Stomach (tissue), 8 donors: ENCODE measurements at regions not wholly inside any gene's neighbourhood (a gene's known extent, or its start where the extent isn't known, plus 50 kb on each side); places are given as distances from the start of the nearest gene placed in this dataset.

Source experiments
- DNase-seq, 2 donors: peaks; one replicate each; pipeline versions ENCODE4 v3.0.0 to v3.0.0-alpha.2; 2013 to 2019
- H3K27ac ChIP-seq, 5 donors: fragments of 200-600 bp in 4 of 5; sonication (generic) in 4 of 5; one replicate each; pipeline ENCODE4 v1.5.1; 2013 to 2019; ENCODE audit warnings: mild to moderate bottlenecking in 1 of 5, moderate library complexity in 1 of 5
- H3K27me3 ChIP-seq, 3 donors: fragments of 200-600 bp; sonication (generic); one replicate each; pipeline ENCODE4 v1.5.1; 2017 to 2019; ENCODE audit warnings: mixed run types in 1 of 3
- H3K36me3 ChIP-seq, 4 donors: fragments of 200-600 bp; sonication (generic); 1 replicate in 3 of 4; 2 replicates in 1 of 4; pipeline ENCODE4 v1.5.1; 2016 to 2019
- H3K4me1 ChIP-seq, 4 donors: fragments of 200-600 bp; sonication (generic); one replicate each; pipeline ENCODE4 v1.5.1; 2016 to 2019
- H3K4me3 ChIP-seq, 4 donors: fragments of 200-600 bp; sonication (generic) in 3 of 4; one replicate each; pipeline ENCODE4 v1.5.1; 2016 to 2019; ENCODE audit warnings: mild to moderate bottlenecking in 1 of 4
- H3K9me3 ChIP-seq, 4 donors: fragments of 200-600 bp; sonication (generic); one replicate each; pipeline ENCODE4 v1.5.1; 2016 to 2019
- CTCF ChIP-seq, 7 experiments: fragments of 450-650 bp in 4 of 7; fragments of 200-600 bp in 3 of 7; sonication (generic) in 3 of 7; IDR thresholded peaks; one replicate each; pipeline ENCODE4 v1.5.1; 2016 to 2019; ENCODE audit warnings: antibody characterized with exemption in 7 of 7, control low read depth in 2 of 7, mild to moderate bottlenecking in 1 of 7
- EP300 ChIP-seq: sonication (generic); formaldehyde crosslinking; IDR thresholded peaks from one replicate; pipeline ENCODE4 v1.6.1; 2017; ENCODE audit warnings: antibody characterized with exemption
- POLR2A ChIP-seq, 4 donors: fragments of 450-650 bp; IDR thresholded peaks; one replicate each; pipeline ENCODE4 v1.6.1; 2016; ENCODE audit warnings: antibody characterized with exemption in 4 of 4, control low read depth in 2 of 4, mild to moderate bottlenecking in 1 of 4, moderate library complexity in 1 of 4
- POLR2AphosphoS5 ChIP-seq, 3 donors: sonication (generic); formaldehyde crosslinking; IDR thresholded peaks; one replicate each; pipeline ENCODE4 v1.6.1; 2016; ENCODE audit warnings: antibody characterized with exemption in 3 of 3
- WGBS, 5 donors: extraction: QIAGEN DNeasy Blood & Tissue Kit in 3 of 5; methylation state at CpG; one replicate each; pipeline versions ENCODE4 v1.1.5 to v1.1.7; 2013 to 2018; 5-methylcytosine and 5-hydroxymethylcytosine counted together
- intact Hi-C: fragments of 100-400 bp; cut with DNase I; formaldehyde crosslinking; loops from one replicate; pipeline ENCODE4 v1.15.1; 2023; ENCODE audit warnings: low total_unique reads
- donor health status: healthy with polysubstance abuse.
- donor health status: Bipolar disorder and iron deficiency.
- donor health status: healthy.

DNA sequence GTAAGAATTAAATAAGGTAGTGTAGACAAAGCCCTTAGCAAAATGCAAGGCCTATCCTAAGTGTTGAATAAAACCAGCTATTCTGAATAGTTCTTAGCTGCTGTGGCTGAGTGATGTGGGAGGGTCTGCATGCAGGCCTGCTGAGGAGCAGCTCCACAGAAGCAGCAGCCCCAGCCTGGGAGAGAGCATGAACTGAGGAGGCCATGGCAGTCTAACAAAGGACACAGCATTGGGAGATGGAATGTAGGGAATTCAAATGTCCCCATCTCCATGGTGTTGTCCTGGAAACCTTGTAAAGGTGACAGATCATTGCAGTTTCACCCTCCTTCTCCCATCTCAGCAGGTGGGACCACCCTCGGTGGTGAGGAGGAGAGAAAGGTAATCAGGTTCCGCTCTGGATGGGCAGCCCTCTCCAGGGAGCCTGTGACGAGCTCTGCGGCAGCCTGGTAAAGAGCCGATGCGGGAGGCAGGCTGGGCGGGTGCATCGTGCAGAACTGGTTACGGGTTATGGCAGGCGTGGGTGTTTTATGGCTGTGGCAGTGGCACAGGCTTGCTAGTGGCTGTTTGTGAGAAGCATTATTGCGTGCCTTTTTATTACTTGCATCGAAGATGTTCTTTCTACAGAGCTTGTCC lies 199.9 kb upstream of the GLRA1 start:
- no peak for DNase-seq
- H3K9me3 ChIP-seq = no peaks in the 10 kb centered on the region
- H3K4me3 ChIP-seq = no peak overlapping the region
- no peak overlapping the region for H3K27ac ChIP-seq
- intact Hi-C loops = no loop called here
- WGBS, 5 donors = 76 to 87% (median 85%) methylated on average over 12 of the region's 12 CpGs
- no peaks in the 10 kb centered on the region for H3K36me3 ChIP-seq
- H3K27me3 ChIP-seq = no peaks in the 10 kb centered on the region
- no peak for TF ChIP-seq EP300
- TF ChIP-seq POLR2A (IDR thresholded peaks at IDR 0.05) = no peak
- TF ChIP-seq POLR2AphosphoS5 (IDR thresholded peaks at IDR 0.05) = no peak
- no peak for TF ChIP-seq CTCF (IDR thresholded peaks at IDR 0.05)
- H3K4me1 ChIP-seq = no peaks in the 10 kb centered on the region

DNA sequence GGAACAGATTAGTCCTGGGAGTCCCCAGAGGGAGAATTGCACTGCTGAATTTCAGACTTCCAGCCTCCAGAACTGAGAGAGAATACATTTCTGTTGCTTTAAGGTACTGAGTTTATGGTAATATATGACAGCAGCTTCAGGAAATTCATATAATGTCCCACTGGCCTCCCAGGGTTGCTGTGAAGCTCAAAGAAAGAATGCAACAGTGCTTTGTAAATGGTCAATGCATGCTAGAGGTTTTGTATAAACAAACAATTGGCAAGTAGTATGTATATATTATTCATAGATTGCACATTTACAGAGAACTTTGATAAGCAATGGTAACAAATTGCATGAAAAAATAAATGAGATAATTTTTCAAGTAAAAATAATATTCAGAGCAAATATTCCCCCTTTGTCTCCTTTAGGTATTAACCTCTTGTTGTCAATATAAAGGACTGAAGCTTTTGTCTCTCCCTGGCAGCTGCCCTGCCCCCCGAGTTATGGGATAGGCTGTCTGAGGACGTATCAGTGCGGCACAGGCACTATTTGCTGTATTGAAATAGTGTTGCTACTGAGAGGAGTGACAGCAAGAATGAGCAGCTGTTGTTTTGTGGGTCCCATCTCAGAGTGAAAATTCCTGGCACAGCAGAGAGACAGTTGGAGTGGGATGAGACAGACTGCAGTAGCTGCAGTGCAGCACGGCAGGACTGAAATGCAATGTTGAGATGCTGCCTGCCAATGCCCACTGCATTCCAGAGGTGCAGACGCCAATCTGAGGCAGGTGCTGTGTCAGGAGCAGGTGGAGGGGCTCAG lies 194.2 kb upstream of the GLRA1 start:
- DNase-seq = no peak
- intact Hi-C loops = no loop called here
- TF ChIP-seq CTCF (IDR thresholded peaks at IDR 0.05) = no peak
- no peak for TF ChIP-seq POLR2A (IDR thresholded peaks at IDR 0.05)
- Histone ChIP-seq H3K4me1 (no peaks in the 10 kb centered on the region), H3K4me3 (no peak overlapping the region), H3K9me3 (peaks cover 0 to 3% (median 0%) of the 10 kb centered on the region in 4 donors), H3K27me3 (no peaks in the 10 kb centered on the region), H3K27ac (no peak overlapping the region), H3K36me3 (no peaks in the 10 kb centered on the region)
- 30 to 47% (median 35%) methylated on average over 5 of the region's 5 CpGs for WGBS, 5 donors

DNA sequence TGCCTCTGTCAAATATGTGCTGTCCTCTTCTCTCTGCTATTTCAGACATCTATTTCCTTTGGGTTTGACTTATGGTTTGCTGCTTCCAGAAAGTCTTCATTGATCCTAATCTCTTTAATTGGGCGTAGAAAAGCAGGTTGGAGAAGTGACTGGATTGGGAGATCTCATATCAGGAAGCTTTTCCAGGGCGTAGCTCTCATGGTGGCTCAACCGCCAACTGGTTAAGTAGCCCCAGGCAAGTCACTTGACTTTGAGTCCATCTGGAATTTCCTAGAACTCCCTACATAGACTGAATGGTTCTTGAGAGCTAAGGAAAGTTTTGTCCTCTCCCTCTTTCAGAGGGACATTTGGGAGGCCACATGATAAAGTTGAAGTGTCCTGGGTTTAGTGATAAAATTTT lies 192.3 kb upstream of the GLRA1 start:
- H3K36me3 ChIP-seq = no peaks in the 10 kb centered on the region
- H3K4me3 ChIP-seq = no peak overlapping the region
- peaks cover 0 to 3% (median 0%) of the 10 kb centered on the region in 4 donors for H3K9me3 ChIP-seq
- no peak for TF ChIP-seq POLR2A (IDR thresholded peaks at IDR 0.05)
- no peak for TF ChIP-seq POLR2AphosphoS5 (IDR thresholded peaks at IDR 0.05)
- TF ChIP-seq EP300 = no peak
- TF ChIP-seq CTCF (IDR thresholded peaks at IDR 0.05) = no peak
- WGBS, 5 donors = 76 to 94% (median 86%) methylated on average over 3 of the region's 3 CpGs
- intact Hi-C loops = no loop called here
- no peaks in the 10 kb centered on the region for H3K27me3 ChIP-seq
- H3K27ac ChIP-seq = no peak overlapping the region
- DNase-seq = no peak
- H3K4me1 ChIP-seq = no peaks in the 10 kb centered on the region

DNA sequence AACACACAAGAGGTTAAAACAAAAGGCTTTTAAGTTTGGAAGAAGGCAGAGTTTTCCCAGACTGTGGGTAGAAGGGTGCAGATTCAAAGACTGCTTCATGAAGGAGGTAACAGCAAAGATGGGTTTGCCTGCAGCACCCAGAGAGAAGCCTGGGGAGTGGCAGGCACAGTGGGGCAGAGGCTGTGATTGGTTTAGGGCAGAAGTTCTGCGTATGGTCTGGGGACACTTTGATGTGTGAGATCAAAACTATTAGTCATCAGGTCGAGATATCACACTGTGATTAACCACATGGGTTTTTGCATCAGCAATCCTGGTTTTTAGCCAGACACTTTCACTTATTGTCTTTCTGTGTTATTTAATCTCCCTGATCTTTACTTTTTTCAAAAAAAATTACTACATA lies 188.8 kb upstream of the GLRA1 start:
- H3K9me3 ChIP-seq = peaks cover 0 to 3% (median 0%) of the 10 kb centered on the region in 4 donors
- WGBS, 5 donors = 41 to 55% (median 50%) methylated on average over 2 of the region's 2 CpGs
- no peaks in the 10 kb centered on the region for H3K4me1 ChIP-seq
- no peaks in the 10 kb centered on the region for H3K27me3 ChIP-seq
- TF ChIP-seq POLR2AphosphoS5 (IDR thresholded peaks at IDR 0.05) (no peak), EP300 (no peak), POLR2A (IDR thresholded peaks at IDR 0.05) (no peak), CTCF (IDR thresholded peaks at IDR 0.05) (no peak)
- intact Hi-C loops = no loop called here
- no peaks in the 10 kb centered on the region for H3K36me3 ChIP-seq
- no peak overlapping the region for H3K4me3 ChIP-seq
- H3K27ac ChIP-seq = no peak overlapping the region
- no peak for DNase-seq
